CD4-positive, alpha-beta T cell treated with Interleukin-4 for 4 hours (primary cell): ENCODE measurements at regions not wholly inside any gene's neighbourhood (a gene's known extent, or its start where the extent isn't known, plus 50 kb on each side); places are given as distances from the start of the nearest gene placed in this dataset.

ENCODE experiments used
- DNase-seq: peaks from one replicate; pipeline ENCODE4 v3.0.0-alpha.2; 2020

DNA sequence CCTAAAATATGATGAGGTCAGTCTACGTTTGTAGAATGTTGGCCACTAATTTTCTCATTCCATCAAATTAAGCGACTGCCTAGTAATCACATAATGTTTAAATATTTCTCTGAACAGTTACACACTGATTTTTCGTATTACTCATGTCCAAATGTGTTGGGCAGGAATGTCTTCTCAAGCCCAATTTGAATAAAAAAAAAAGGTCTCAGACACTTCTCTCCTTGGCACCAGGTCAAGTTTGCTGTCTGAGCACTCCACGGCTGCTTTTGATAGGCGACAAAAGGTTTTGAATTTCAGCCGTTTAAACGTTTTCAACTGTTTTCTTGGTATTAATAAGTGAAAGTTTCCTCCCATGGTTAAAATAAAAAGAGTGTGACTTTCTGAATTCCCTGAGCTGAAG is 542.1 kb downstream of the IRX1 start:
- no peak for DNase-seq

- DNase-seq = no peak
Observed at GRCh38 chr5:4142842-4143241, 547.2 kb downstream of the IRX1 start.

DNA sequence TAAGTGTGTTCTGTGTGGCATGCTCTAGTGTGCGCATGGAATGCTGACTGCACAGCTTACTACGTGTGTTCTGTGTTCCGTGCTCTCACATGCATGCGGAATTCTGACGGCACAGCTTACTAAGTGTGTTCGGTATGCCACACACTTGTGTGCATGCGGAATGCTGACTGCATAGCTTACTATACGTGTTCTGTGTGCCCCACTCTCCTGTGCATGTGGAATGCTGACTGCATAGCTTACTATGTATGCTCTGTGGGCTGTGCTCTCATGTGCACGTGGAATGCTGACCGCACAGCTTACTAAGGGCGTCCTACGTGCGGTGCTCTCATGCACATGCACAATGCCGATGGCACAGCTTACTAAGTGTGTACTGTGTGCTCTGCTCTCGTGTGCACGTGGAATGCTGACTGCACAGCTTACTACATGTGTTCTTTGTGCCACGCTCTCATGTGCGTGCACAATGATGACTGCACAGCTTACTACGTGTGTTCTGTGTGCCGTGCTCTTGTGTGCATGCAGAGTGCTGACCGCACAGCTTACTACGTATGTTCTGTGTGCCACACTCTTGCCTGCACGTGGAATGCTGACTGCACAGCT is 548.9 kb downstream of the IRX1 start:
- no peak for DNase-seq

- no peak for DNase-seq
Observed at GRCh38 chr5:4145511-4145910, 549.9 kb downstream of the IRX1 start.

DNA sequence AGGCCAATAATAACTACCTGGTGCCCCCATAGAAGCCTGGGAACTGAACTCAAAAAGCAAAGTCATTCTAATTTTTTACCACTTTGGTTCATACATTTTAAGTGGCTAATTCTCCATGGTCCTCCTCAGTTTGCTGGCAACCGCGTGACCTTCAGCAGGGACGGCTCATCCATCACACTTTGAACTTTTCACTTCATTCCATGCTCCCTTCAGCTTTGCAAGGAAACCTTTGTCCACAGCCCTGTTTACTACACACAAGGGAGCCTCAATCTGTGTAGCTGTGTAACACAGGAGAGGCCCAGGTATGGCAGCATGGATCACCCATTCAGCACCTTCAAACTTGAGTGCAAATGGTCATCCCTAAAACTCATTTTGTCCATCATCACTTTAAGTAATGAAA is 552.4 kb downstream of the IRX1 start:
- no peak for DNase-seq

- DNase-seq = no peak
Observed at GRCh38 chr5:4150067-4150466, 554.4 kb downstream of the IRX1 start.

- no peak for DNase-seq
Observed at GRCh38 chr5:4156153-4156552, 560.5 kb downstream of the IRX1 start.

GRCh38 chr5:4156889-4157288 is 561.3 kb downstream of the IRX1 start:
- DNase-seq = no peak

DNA sequence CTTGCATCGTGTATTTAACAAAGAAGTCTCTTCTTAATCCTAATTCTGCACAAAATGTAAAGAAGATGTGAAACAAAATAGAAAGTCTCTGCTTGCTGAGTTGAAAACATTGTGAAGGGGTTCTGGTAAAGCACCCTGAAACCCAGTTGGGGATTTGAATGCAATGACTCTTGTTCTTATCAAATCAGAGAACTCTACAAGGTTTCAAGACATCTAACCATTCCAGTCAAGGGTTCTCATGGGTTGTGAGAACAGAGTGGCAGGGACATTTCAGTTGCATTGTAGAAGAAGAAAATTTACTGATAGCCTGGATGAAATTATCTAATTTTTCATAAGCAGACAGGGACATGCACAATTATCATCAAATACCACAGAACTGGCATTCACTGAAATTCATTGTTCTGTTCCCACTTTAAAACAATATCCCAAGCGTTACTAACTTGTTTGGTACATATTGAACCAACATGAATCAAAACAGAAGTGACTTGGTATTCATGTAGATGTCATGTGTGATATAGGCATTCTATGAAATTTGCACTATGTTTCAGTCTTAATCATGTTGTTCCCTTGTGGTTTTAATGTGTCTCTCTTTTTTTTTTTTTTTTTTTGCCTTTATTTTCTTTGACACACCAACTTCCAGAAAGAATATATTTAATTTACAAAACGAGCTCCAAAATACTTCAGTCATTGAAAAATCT is 563.3 kb downstream of the IRX1 start:
- no peak for DNase-seq

DNA sequence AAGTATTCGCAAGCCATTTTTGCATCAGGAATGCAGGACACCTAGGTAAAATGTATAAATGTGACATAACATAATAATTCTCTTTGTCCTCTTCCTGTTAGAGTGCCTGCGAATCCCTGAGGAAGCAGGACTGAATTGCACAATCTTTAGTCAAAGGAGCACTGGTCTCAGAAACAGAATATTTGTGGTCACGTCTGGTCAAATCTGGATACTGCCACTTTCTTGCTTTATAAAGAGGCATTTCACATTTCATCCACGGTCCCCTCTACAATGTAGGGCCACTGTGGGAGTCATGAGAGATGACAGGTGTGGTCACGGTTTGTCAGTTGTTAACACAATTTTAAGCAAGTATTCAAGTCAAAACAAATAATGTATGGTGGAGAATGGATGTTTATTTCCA is 564.0 kb downstream of the IRX1 start:
- DNase-seq = no peak

DNA sequence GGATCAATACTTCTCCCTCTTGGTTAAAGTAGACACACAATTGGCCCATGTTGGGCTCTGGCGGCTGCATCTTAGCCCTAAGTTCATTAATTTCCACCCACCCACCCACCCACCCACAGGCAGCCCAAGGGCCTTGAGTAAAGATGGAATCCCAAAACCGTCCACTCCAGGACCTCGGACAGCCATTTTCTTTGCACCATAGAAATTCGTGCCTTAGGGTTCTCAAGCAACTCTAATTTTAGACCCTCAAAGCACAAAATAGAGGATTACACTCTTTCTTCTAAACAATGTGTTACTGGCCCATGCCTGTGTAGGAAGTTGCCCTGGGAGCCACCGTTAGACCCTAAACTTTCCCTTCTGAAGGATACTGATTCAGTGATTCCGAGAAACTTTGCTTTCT is 568.5 kb downstream of the IRX1 start:
- DNase-seq = no peak

DNA sequence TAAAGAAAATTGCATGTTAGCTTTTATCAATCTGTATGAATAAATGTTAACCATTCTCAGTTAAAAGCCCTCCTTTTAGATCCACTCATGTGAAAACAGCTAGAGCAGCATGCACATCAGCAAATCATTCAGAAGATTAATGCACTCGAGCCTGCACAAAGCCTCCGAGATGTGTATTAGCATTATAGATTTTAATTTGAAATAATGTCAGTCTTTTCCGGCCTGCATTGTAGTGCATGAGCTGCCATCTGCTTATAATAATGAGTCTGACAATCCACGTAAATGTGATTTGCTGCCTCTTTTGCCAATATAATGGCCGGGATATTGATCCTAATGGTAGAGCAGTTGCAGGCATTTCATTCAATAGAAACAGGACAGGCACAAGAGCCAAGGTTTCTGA is 585.1 kb downstream of the IRX1 start:
- no peak for DNase-seq

DNA sequence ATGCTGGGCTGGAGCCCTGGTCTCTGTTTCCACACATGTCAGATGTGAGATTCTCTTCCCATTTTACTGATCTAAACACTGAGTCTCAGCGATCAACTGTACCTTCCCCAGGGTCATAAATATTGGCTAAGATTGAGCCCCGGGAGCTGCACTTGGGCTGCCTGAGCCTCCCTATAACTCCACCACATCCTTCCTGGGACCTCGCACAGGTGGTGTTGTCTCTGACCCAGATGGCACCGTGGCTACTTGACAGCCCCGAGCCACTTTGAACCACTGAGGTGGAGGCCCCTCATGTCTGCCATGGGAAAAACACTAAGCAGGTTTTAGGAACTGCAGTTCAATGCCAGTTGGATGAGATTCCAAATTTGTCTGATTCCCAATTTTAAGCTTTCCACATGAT is 586.5 kb downstream of the IRX1 start:
- no peak for DNase-seq

- no peak for DNase-seq
Observed at GRCh38 chr5:4185127-4185526, 589.5 kb downstream of the IRX1 start.

DNA sequence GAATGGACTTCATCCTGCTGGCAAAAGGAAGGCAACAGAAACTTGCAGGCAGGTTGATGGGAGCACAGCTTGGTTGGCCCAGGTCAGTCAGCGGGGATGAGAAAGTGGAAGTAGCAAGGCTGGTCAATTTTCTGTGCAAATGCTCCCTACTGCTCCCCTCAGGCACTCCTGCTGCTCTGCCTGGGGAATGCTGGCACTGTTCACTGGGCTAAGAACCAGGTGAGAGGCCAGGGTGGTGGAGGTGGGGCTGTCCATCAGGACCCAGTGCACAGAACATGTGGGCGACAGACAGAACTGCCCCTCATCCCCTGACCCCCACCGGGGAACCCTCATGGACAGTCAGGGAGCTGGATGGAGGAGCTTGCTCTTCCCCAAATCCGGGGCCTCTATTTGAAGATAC is 593.1 kb downstream of the IRX1 start:
- no peak for DNase-seq

DNA sequence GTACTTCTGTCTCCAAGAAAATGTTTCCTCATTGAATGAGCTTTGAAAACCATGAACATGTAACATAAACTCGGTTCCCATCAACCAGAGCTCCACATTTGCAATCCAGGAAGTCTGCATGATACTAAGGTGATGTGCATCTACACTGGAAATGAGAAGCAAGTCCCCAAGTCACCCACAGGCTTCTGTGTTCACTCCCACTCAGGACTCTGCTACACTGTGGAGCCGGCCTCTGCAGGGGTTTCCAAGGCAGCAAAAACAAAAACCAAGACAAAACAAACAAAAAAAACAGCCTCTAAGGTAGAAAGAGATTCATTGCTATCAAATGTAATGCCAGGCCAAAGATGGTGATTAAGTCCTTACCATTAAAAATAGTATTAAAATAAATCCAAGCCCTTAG is 593.7 kb downstream of the IRX1 start:
- no peak for DNase-seq

DNA sequence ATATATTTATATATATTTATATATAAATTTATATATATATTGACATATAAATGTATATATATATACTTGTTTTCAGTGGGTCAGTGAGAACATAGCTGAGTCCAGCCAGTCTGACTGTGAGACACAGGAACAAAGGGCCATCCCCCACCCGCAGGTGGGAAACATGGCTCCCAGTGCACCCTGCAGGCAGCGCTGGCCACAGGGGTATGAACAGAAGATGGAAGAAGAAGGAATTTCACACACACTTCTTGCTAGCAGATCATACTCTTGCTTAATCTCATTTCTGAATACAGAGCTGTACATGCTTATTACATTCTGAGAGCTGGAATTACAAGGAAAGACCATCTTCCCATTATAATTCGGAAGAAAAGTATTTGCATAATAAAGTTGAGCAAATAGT is 595.4 kb downstream of the IRX1 start:
- no peak for DNase-seq

DNA sequence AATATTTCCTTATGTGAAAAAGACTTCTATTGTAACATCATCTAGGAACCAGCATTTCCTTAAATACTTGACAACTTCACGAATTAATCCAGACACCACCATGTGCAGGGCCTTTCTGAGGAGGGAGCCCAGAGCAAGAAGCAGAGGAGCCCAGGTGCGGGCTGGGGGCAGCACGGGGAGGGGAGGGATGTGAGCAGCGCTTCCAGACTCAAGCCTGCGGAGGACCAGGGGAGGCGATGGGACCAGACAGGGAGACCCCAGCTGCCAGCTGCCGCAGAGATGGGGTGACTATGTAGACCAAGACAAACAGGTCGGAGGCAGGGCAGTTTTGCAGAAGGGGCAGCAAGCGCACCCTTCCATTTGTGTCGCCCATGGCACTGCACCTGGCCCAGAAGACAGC is 596.1 kb downstream of the IRX1 start:
- no peak for DNase-seq

GRCh38 chr5:4192111-4192510 is 596.5 kb downstream of the IRX1 start:
- DNase-seq = no peak

DNA sequence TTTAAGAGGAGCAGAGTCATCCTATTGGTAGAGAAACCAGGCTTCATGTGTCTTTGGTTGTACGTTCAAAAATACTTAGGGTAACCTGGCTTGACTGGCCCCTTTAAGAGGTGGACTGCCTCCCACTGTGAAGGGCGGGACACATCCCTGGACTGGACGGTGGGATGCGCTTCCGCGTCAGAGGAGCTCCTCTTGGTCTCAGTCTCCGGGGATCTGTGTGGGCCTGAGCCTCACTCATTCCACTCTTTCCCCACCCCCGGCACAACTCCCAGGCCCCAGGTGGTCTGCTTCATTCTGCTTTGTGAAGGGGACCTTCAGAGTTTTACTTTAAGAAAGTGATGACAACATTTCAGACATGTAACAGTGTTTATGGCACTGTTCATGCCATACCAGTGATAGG is 601.1 kb downstream of the IRX1 start:
- no peak for DNase-seq

DNA sequence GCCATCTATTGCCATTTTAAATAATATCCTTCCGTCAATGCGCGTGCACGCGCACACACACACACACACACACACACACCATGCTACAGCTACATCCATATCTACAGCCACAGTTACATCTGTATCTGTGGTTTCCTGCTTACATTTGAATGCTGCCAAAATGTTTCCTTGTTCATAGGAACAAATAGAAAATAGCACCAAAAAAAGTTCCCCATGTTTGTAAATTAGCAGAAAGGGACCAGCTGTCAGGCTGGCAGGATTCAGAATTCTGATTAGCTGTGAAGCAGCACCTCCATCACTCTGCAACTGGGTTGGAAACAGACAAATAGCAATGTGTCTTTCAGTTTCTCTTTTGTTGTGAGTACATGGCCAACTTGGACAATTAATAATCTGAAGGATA is 601.5 kb downstream of the IRX1 start:
- no peak for DNase-seq

GRCh38 chr5:4198461-4198860 is 602.8 kb downstream of the IRX1 start:
- no peak for DNase-seq

- DNase-seq = no peak
Observed at GRCh38 chr5:4199049-4199841, 603.6 kb downstream of the IRX1 start.

DNA sequence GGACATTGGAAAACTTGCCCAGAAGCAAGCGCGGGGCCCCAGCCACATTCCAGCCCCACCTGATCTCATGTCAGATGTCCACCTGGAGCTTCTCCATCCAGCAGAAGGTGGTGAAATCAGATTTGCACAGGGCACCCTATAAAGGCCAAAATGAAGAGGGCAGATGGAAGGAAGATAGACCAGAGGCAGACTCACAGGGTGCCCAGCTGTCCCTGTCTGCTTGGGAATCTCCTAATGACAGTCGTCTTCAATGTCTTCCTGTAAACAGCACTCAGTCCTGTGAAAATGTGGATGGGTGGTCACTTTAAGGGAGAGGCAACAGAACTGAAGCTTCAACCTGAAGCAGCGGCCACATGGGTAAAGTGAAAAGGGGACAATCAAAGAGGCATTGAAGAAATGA is 607.5 kb downstream of the IRX1 start:
- DNase-seq = no peak
